ENCODE measurements at regions not wholly inside any gene's neighbourhood (a gene's known extent, or its start where the extent isn't known, plus 50 kb on each side); places are given as distances from the start of the nearest gene placed in this dataset.

GRCh38 chr1:194495434-194495833 is 1309.0 kb upstream of the B3GALT2 start:
- no peak overlapping the region for H3K4me3 ChIP-seq (ENCODE audit: severe bottlenecking)
- no peaks in the 10 kb centered on the region for H3K27me3 ChIP-seq (ENCODE audit: insufficient read depth, poor library complexity, severe bottlenecking)
- TF ChIP-seq, protein P1, sequence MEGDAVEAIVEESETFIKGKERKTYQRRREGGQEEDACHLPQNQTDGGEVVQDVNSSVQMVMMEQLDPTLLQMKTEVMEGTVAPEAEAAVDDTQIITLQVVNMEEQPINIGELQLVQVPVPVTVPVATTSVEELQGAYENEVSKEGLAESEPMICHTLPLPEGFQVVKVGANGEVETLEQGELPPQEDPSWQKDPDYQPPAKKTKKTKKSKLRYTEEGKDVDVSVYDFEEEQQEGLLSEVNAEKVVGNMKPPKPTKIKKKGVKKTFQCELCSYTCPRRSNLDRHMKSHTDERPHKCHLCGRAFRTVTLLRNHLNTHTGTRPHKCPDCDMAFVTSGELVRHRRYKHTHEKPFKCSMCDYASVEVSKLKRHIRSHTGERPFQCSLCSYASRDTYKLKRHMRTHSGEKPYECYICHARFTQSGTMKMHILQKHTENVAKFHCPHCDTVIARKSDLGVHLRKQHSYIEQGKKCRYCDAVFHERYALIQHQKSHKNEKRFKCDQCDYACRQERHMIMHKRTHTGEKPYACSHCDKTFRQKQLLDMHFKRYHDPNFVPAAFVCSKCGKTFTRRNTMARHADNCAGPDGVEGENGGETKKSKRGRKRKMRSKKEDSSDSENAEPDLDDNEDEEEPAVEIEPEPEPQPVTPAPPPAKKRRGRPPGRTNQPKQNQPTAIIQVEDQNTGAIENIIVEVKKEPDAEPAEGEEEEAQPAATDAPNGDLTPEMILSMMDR (IDR thresholded peaks at IDR 0.05; ENCODE audit: poor library complexity, severe bottlenecking), result no peak
- DNase-seq (ENCODE audit: low spot score), result no peak
- no peak for ATAC-seq (ENCODE audit: low read depth)
- no peaks in the 10 kb centered on the region for H3K4me1 ChIP-seq (ENCODE audit: insufficient read depth, poor library complexity, severe bottlenecking)
- H3K27ac ChIP-seq (ENCODE audit: poor library complexity, severe bottlenecking), result no peak overlapping the region
- no peaks in the 10 kb centered on the region for H3K36me3 ChIP-seq (ENCODE audit: low read depth)
- no peaks in the 10 kb centered on the region for H3K9me3 ChIP-seq (ENCODE audit: severe bottlenecking)

GRCh38 chr1:194487172-194487571 is 1300.8 kb upstream of the B3GALT2 start:
- no peak for ATAC-seq (ENCODE audit: low read depth)

DNA sequence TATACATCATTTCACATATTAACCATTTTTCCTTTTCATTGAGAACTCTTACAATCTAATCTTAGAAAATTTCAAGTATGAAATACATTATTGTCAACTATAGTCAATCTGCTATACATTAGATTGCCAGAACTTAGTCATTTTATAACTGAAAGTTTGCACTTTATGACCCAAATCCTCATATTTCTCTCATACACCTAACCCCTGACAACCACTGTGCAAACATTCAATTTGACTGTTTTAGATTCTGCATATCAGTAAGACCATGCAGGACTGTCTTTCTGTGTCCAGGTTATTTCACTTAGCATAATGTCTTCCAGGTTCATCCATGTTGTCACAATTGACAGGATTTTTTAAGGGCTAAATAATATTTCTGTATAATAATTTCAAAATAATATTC is 1299.0 kb upstream of the B3GALT2 start:
- H3K27ac ChIP-seq (ENCODE audit: poor library complexity, severe bottlenecking), result no peak overlapping the region
- H3K4me1 ChIP-seq (ENCODE audit: insufficient read depth, poor library complexity, severe bottlenecking), result no peaks in the 10 kb centered on the region
- no peak overlapping the region for H3K4me3 ChIP-seq (ENCODE audit: severe bottlenecking)
- no peaks in the 10 kb centered on the region for H3K9me3 ChIP-seq (ENCODE audit: severe bottlenecking)
- ATAC-seq (ENCODE audit: low read depth) (no peak), DNase-seq (ENCODE audit: low spot score) (no peak)
- H3K36me3 ChIP-seq (ENCODE audit: low read depth), result no peaks in the 10 kb centered on the region
- H3K27me3 ChIP-seq (ENCODE audit: insufficient read depth, poor library complexity, severe bottlenecking), result no peaks in the 10 kb centered on the region
- TF ChIP-seq, protein P1 (IDR thresholded peaks at IDR 0.05; ENCODE audit: poor library complexity, severe bottlenecking), result no peak

More at GRCh38 chr1:194487172-194487571, 1300.8 kb upstream of the B3GALT2 start:
- Histone ChIP-seq H3K27me3 (ENCODE audit: insufficient read depth, poor library complexity, severe bottlenecking) (no peaks in the 10 kb centered on the region), H3K4me1 (ENCODE audit: insufficient read depth, poor library complexity, severe bottlenecking) (no peaks in the 10 kb centered on the region), H3K4me3 (ENCODE audit: severe bottlenecking) (no peak overlapping the region), H3K27ac (ENCODE audit: poor library complexity, severe bottlenecking) (no peak overlapping the region), H3K9me3 (ENCODE audit: severe bottlenecking) (no peaks in the 10 kb centered on the region), H3K36me3 (ENCODE audit: low read depth) (no peaks in the 10 kb centered on the region)
- DNase-seq (ENCODE audit: low spot score), result no peak
- TF ChIP-seq, protein P1 (IDR thresholded peaks at IDR 0.05; ENCODE audit: poor library complexity, severe bottlenecking), result no peak

DNA sequence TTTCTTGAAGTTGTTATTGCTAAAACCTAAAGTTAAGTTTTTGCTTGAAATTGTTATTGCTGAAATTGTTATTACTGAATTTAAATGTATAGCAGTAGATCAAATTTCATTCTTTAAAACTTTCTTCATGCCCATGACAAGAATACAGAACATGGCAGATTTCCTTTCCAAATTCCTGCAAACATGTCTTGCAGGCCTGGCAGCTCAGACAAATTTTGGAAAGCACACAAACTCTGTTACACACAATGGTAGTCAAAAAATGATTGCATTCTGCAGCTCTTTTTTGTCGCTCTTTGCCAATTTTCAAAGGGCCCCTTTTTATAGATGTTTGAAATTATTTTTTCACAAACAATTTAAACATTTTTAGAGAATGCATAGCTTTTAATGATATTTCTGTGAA is 1292.3 kb upstream of the B3GALT2 start:
- DNase-seq (ENCODE audit: low spot score), result no peak

GRCh38 chr1:194477908-194478307 is 1291.5 kb upstream of the B3GALT2 start:
- no peaks in the 10 kb centered on the region for H3K9me3 ChIP-seq (ENCODE audit: severe bottlenecking)
- H3K27me3 ChIP-seq (ENCODE audit: insufficient read depth, poor library complexity, severe bottlenecking), result no peaks in the 10 kb centered on the region
- DNase-seq (ENCODE audit: low spot score), result no peak
- TF ChIP-seq, protein P1 (IDR thresholded peaks at IDR 0.05; ENCODE audit: poor library complexity, severe bottlenecking), result no peak
- H3K4me3 ChIP-seq (ENCODE audit: severe bottlenecking), result no peak overlapping the region
- no peak for ATAC-seq (ENCODE audit: low read depth)
- no peak overlapping the region for H3K27ac ChIP-seq (ENCODE audit: poor library complexity, severe bottlenecking)
- no peaks in the 10 kb centered on the region for H3K36me3 ChIP-seq (ENCODE audit: low read depth)
- no peaks in the 10 kb centered on the region for H3K4me1 ChIP-seq (ENCODE audit: insufficient read depth, poor library complexity, severe bottlenecking)

More for the DNA sequence above, 1292.3 kb upstream of the B3GALT2 start:
- ATAC-seq (ENCODE audit: low read depth), result no peak
- Histone ChIP-seq H3K9me3 (ENCODE audit: severe bottlenecking) (no peaks in the 10 kb centered on the region), H3K27me3 (ENCODE audit: insufficient read depth, poor library complexity, severe bottlenecking) (no peaks in the 10 kb centered on the region), H3K4me1 (ENCODE audit: insufficient read depth, poor library complexity, severe bottlenecking) (no peaks in the 10 kb centered on the region), H3K36me3 (ENCODE audit: low read depth) (no peaks in the 10 kb centered on the region), H3K4me3 (ENCODE audit: severe bottlenecking) (no peak overlapping the region), H3K27ac (ENCODE audit: poor library complexity, severe bottlenecking) (no peak overlapping the region)
- TF ChIP-seq, protein P1 (IDR thresholded peaks at IDR 0.05; ENCODE audit: poor library complexity, severe bottlenecking), result no peak

All from RWPE2 (cell line).